ENCODE measurements at regions not wholly inside any gene's neighbourhood (a gene's known extent, or its start where the extent isn't known, plus 50 kb on each side); places are given as distances from the start of the nearest gene placed in this dataset.
"Not testable (repeated sequence)": the region's sequence is repeated elsewhere in the genome, so short reads cannot be mapped to it uniquely, and the experiment has no call there.

DNA sequence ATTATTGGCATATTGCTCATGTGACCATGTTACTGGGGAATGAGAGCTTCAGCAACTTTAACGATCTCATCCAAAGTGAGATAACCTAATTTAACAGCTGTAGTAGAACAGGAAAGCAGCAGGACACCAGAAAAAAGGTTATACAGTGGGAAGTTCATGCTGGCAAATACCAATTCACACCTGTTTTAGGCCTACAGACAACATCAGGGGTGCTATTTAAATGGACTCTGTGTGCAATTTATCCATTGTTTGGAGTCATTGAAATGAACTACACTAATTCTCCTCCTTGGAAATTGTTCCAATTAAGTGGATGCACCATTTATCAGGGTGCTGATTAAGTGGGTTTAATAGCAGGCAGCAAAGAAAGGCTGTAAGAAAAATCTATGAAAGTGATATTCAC lies 424.4 kb upstream of the LMO3 start:
- no peak overlapping the region for H3K9ac ChIP-seq (ENCODE audit: low read length)
- H2AFZ ChIP-seq (ENCODE audit: low read depth, low read length): no peak overlapping the region
- no peaks in the 10 kb centered on the region for H3K9me2 ChIP-seq (ENCODE audit: insufficient read depth, low read length)
- H3K9me3 ChIP-seq (ENCODE audit: low read length): no peaks in the 10 kb centered on the region
- TF ChIP-seq MXI1 (conservative IDR thresholded peaks at IDR 0.05; ENCODE audit: poor library complexity, severe bottlenecking) (no peak), RAD21 (conservative IDR thresholded peaks at IDR 0.05) (no peak), EP300 (conservative IDR thresholded peaks at IDR 0.05; ENCODE audit: poor library complexity, severe bottlenecking) (peak; percentile 17), EZH2 (IDR thresholded peaks at IDR 0.05; ENCODE audit: borderline replicate concordance, insufficient read depth, low read length, poor library complexity, severe bottlenecking) (no peak)
- H3K36me3 ChIP-seq (ENCODE audit: insufficient read depth, low read length): no peaks in the 10 kb centered on the region
- H3K27ac ChIP-seq (ENCODE audit: low read length): no peak overlapping the region
- no peaks in the 10 kb centered on the region for H4K20me1 ChIP-seq (ENCODE audit: insufficient read depth)
- H3K4me3 ChIP-seq (ENCODE audit: low read length): no peak overlapping the region
- no peak overlapping the region for H3K4me2 ChIP-seq (ENCODE audit: low read length)
- H3K27me3 ChIP-seq (ENCODE audit: insufficient read depth, low read depth, low read length): no peaks in the 10 kb centered on the region
- no peaks in the 10 kb centered on the region for H3K79me2 ChIP-seq (replicated peaks; ENCODE audit: insufficient read depth, low read length)
- H3F3A ChIP-seq (ENCODE audit: insufficient read depth, low read length, poor library complexity, severe bottlenecking): no peaks in the 10 kb centered on the region

- TF ChIP-seq SMC3 (conservative IDR thresholded peaks at IDR 0.05; ENCODE audit: poor library complexity) (no peak), MXI1 (conservative IDR thresholded peaks at IDR 0.05; ENCODE audit: poor library complexity, severe bottlenecking) (no peak), REST (IDR thresholded peaks at IDR 0.05; ENCODE audit: borderline replicate concordance) (no peak), TAF1 (IDR thresholded peaks at IDR 0.05; ENCODE audit: low read depth) (no peak), EZH2 (IDR thresholded peaks at IDR 0.05; ENCODE audit: borderline replicate concordance, insufficient read depth, low read length, poor library complexity, severe bottlenecking) (no peak), RAD21 (conservative IDR thresholded peaks at IDR 0.05) (no peak), EP300 (conservative IDR thresholded peaks at IDR 0.05; ENCODE audit: poor library complexity, severe bottlenecking) (no peak), CTCF (IDR thresholded peaks at IDR 0.05; ENCODE audit: poor library complexity, severe bottlenecking) (no peak), POLR2AphosphoS5 (IDR thresholded peaks at IDR 0.05) (no peak)
- H3K36me3 ChIP-seq (ENCODE audit: insufficient read depth, low read length): no peaks in the 10 kb centered on the region
- H3F3A ChIP-seq (ENCODE audit: insufficient read depth, low read length, poor library complexity, severe bottlenecking): no peaks in the 10 kb centered on the region
- H4K20me1 ChIP-seq (ENCODE audit: insufficient read depth): no peaks in the 10 kb centered on the region
- no peaks in the 10 kb centered on the region for H3K27me3 ChIP-seq (ENCODE audit: insufficient read depth, low read depth, low read length)
- no peaks in the 10 kb centered on the region for H3K79me2 ChIP-seq (replicated peaks; ENCODE audit: insufficient read depth, low read length)
- no peak overlapping the region for H3K9ac ChIP-seq (ENCODE audit: low read length)
- no peaks in the 10 kb centered on the region for H3K9me3 ChIP-seq (ENCODE audit: low read length)
- no peak overlapping the region for H3K27ac ChIP-seq (ENCODE audit: low read length)
- no peak overlapping the region for H2AFZ ChIP-seq (ENCODE audit: low read depth, low read length)
- H3K4me3 ChIP-seq (ENCODE audit: low read length): no peak overlapping the region
- H3K9me2 ChIP-seq (ENCODE audit: insufficient read depth, low read length): no peaks in the 10 kb centered on the region
- H3K4me2 ChIP-seq (ENCODE audit: low read length): no peak overlapping the region
Observed at GRCh38 chr12:17028348-17028747, 422.4 kb upstream of the LMO3 start.

DNA sequence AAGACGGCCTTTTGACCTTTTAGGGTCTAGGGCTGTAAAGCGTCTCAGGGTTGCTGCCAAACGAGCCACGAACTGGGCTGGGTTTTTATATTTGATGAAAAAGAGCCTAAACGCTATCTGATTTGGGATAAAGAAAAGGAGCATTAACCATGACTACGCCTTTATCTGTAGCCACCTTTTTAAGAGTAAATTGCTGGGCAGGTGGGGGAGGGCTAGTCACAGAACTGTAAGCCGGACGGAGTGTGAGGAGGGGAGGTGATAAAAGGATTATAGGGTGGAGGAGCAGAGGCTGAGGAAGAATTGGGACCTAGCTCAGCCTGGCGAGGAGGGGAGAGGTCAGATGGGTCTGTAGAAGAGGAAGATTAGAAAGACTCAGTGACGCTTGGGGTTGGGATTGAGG lies 419.5 kb upstream of the LMO3 start:
- H4K20me1 ChIP-seq (ENCODE audit: insufficient read depth); H2AFZ ChIP-seq (ENCODE audit: low read depth, low read length); H3K27ac ChIP-seq (ENCODE audit: low read length); H3K36me3 ChIP-seq (ENCODE audit: insufficient read depth, low read length); H3K4me2 ChIP-seq (ENCODE audit: low read length); H3F3A ChIP-seq (ENCODE audit: insufficient read depth, low read length, poor library complexity, severe bottlenecking); H3K9ac ChIP-seq (ENCODE audit: low read length); H3K79me2 ChIP-seq (replicated peaks; ENCODE audit: insufficient read depth, low read length); H3K9me3 ChIP-seq (ENCODE audit: low read length); H3K9me2 ChIP-seq (ENCODE audit: insufficient read depth, low read length); H3K27me3 ChIP-seq (ENCODE audit: insufficient read depth, low read depth, low read length); H3K4me3 ChIP-seq (ENCODE audit: low read length): not testable (repeated sequence)

Data from neural cell (in vitro differentiated cells).